ENCODE measurements at regions not wholly inside any gene's neighbourhood (a gene's known extent, or its start where the extent isn't known, plus 50 kb on each side); places are given as distances from the start of the nearest gene placed in this dataset.

- TF ChIP-seq CTCF (IDR thresholded peaks at IDR 0.05) (no peak), POLR2A (IDR thresholded peaks at IDR 0.05) (no peak)
- Histone ChIP-seq H3K4me1 (peaks cover 0 to 4% (median 0%) of the 10 kb centered on the region in 12 donors), H3K9me3 (peaks cover 0 to 3% (median 0%) of the 10 kb centered on the region in 12 donors), H3K27ac (no peak overlapping the region), H3K27me3 (no peaks in the 10 kb centered on the region), H3K4me3 (no peak overlapping the region), H3K36me3 (no peaks in the 10 kb centered on the region)
- WGBS, 4 donors, result 71 to 80% (median 75%) methylated on average over 4 of the region's 4 CpGs
- DNase-seq (no peak), ATAC-seq (no peak)
- intact Hi-C loops (cut with DNase I), result no loop called here
Observed at GRCh38 chr14:78075033-78075432, 95.1 kb upstream of the NRXN3 start.

GRCh38 chr14:78075555-78076277 lies 94.5 kb upstream of the NRXN3 start:
- H3K4me1 ChIP-seq, result peaks cover 0 to 4% (median 0%) of the 10 kb centered on the region in 12 donors
- ATAC-seq, result peak in 1 of 4 donors; percentile 42
- H3K9me3 ChIP-seq, result peaks cover 0 to 6% (median 0%) of the 10 kb centered on the region in 12 donors
- no peak overlapping the region for H3K27ac ChIP-seq
- intact Hi-C loops (cut with DNase I), result no loop called here
- H3K4me3 ChIP-seq, result no peak overlapping the region
- H3K27me3 ChIP-seq, result no peaks in the 10 kb centered on the region
- WGBS, 4 donors, result 62 to 71% (median 70%) methylated on average over 9 of the region's 9 CpGs
- TF ChIP-seq CTCF (IDR thresholded peaks at IDR 0.05), result no peak
- TF ChIP-seq POLR2A (IDR thresholded peaks at IDR 0.05), result no peak
- DNase-seq, result peak in 1 of 5 donors; percentile 41
- H3K36me3 ChIP-seq, result no peaks in the 10 kb centered on the region

GRCh38 chr14:78081245-78081644 lies 88.9 kb upstream of the NRXN3 start:
- peaks cover 0 to 4% (median 0%) of the 10 kb centered on the region in 9 donors for H3K27me3 ChIP-seq
- intact Hi-C loops (cut with DNase I), result no loop called here
- H3K9me3 ChIP-seq, result peaks cover 0 to 6% (median 0%) of the 10 kb centered on the region in 12 donors
- TF ChIP-seq POLR2A (IDR thresholded peaks at IDR 0.05) (no peak), CTCF (IDR thresholded peaks at IDR 0.05) (no peak)
- DNase-seq, result no peak
- ATAC-seq, result no peak
- H3K27ac ChIP-seq, result no peak overlapping the region
- no peaks in the 10 kb centered on the region for H3K4me1 ChIP-seq
- H3K36me3 ChIP-seq, result no peaks in the 10 kb centered on the region
- no peak overlapping the region for H3K4me3 ChIP-seq
- WGBS, 4 donors, result 11 to 33% (median 21%) methylated on average over 1 of the region's 1 CpG

- H3K27ac ChIP-seq, result no peak overlapping the region
- DNase-seq, result no peak
- H3K9me3 ChIP-seq, result peaks cover 0 to 6% (median 0%) of the 10 kb centered on the region in 12 donors
- H3K27me3 ChIP-seq, result peaks cover 0 to 4% (median 0%) of the 10 kb centered on the region in 9 donors
- intact Hi-C loops (cut with DNase I), result no loop called here
- no peaks in the 10 kb centered on the region for H3K4me1 ChIP-seq
- no peaks in the 10 kb centered on the region for H3K36me3 ChIP-seq
- no peak overlapping the region for H3K4me3 ChIP-seq
- no peak for TF ChIP-seq CTCF (IDR thresholded peaks at IDR 0.05)
- no peak for TF ChIP-seq POLR2A (IDR thresholded peaks at IDR 0.05)
- ATAC-seq, result no peak
Observed at GRCh38 chr14:78083837-78084236, 86.3 kb upstream of the NRXN3 start.

Measured in heart left ventricle (tissue), 16 donors.